Islet precursor cell (in vitro differentiated cells): ENCODE measurements at regions not wholly inside any gene's neighbourhood (a gene's known extent, or its start where the extent isn't known, plus 50 kb on each side); places are given as distances from the start of the nearest gene placed in this dataset.

Experiments used
- DNase-seq: peaks from one replicate; pipeline ENCODE4 v3.0.0-alpha.2; 2018

- DNase-seq = no peak
Measured at GRCh38 chr2:237250599-237250998, 163.4 kb downstream of the COL6A3 start.

- DNase-seq = no peak
Measured at GRCh38 chr2:237251986-237252385, 162.0 kb downstream of the COL6A3 start.

- no peak for DNase-seq
Measured at GRCh38 chr2:237253046-237253702, 160.8 kb downstream of the COL6A3 start.

- DNase-seq = no peak
Measured at GRCh38 chr2:237254369-237254861, 159.5 kb downstream of the COL6A3 start.

GRCh38 chr2:237254911-237255578 is 158.9 kb downstream of the COL6A3 start:
- DNase-seq = peak; percentile 64

GRCh38 chr2:237256887-237257286 is 157.1 kb downstream of the COL6A3 start:
- peak; percentile 35 for DNase-seq

GRCh38 chr2:237257471-237257951 is 156.5 kb downstream of the COL6A3 start:
- no peak for DNase-seq

- DNase-seq = no peak
Measured at GRCh38 chr2:237258116-237258515, 155.8 kb downstream of the COL6A3 start.

- no peak for DNase-seq
Measured at GRCh38 chr2:237258615-237259014, 155.3 kb downstream of the COL6A3 start.

GRCh38 chr2:237259201-237259600 is 154.8 kb downstream of the COL6A3 start:
- DNase-seq = no peak

- DNase-seq = no peak
Measured at GRCh38 chr2:237260039-237260620, 153.8 kb downstream of the COL6A3 start.

- no peak for DNase-seq
Measured at GRCh38 chr2:237260686-237261085, 153.3 kb downstream of the COL6A3 start.

GRCh38 chr2:237261327-237261726 is 152.6 kb downstream of the COL6A3 start:
- DNase-seq = no peak

- DNase-seq = no peak
Measured at GRCh38 chr2:237262838-237263771, 150.9 kb downstream of the COL6A3 start.

GRCh38 chr2:237264480-237265219 is 149.3 kb downstream of the COL6A3 start:
- DNase-seq = no peak

- no peak for DNase-seq
Measured at GRCh38 chr2:237268004-237268708, 145.8 kb downstream of the COL6A3 start.

GRCh38 chr2:237269138-237269875 is 144.7 kb downstream of the COL6A3 start:
- no peak for DNase-seq

- no peak for DNase-seq
Measured at GRCh38 chr2:237270520-237270919, 143.4 kb downstream of the COL6A3 start.

- no peak for DNase-seq
Measured at GRCh38 chr2:237271698-237272652, 142.0 kb downstream of the COL6A3 start.
